KMS-11 (cell line): ENCODE measurements at regions not wholly inside any gene's neighbourhood (a gene's known extent, or its start where the extent isn't known, plus 50 kb on each side); places are given as distances from the start of the nearest gene placed in this dataset.

Source experiments
- H2AFZ ChIP-seq: fragments of 200-600 bp; sonication (generic); 2 replicates; pipeline ENCODE4 v1.6.1; 2016; ENCODE audit warnings: antibody characterized with exemption, mixed run types, low read depth
- H3K27ac ChIP-seq: fragments of 200-600 bp; sonication (generic); 2 replicates; pipeline ENCODE4 v1.6.1; 2016; ENCODE audit warnings: mild to moderate bottlenecking, mixed run types
- H3K27me3 ChIP-seq: fragments of 200-600 bp; sonication (generic); 2 replicates; pipeline ENCODE4 v1.6.1; 2017; ENCODE audit warnings: mild to moderate bottlenecking, low read depth, mixed run types, moderate library complexity; ENCODE audit not compliant: insufficient read depth
- H3K36me3 ChIP-seq: fragments of 200-600 bp; sonication (generic); 2 replicates; pipeline ENCODE4 v1.6.1; 2017; ENCODE audit warnings: mild to moderate bottlenecking, mixed run types; ENCODE audit not compliant: insufficient read depth
- H3K4me1 ChIP-seq: fragments of 200-600 bp; sonication (generic); 2 replicates; pipeline ENCODE4 v1.6.1; 2016; ENCODE audit warnings: mild to moderate bottlenecking, low read depth, mixed run types; ENCODE audit not compliant: poor library complexity, severe bottlenecking
- H3K4me2 ChIP-seq: fragments of 200-600 bp; sonication (generic); 2 replicates; pipeline ENCODE4 v1.7.0; 2016; ENCODE audit warnings: mild to moderate bottlenecking, mixed run types
- H3K4me3 ChIP-seq: fragments of 200-600 bp; sonication (generic); IDR thresholded peaks from 2 replicates; pipeline ENCODE4 v1.6.1; 2017; ENCODE audit warnings: low read depth, low read length, mixed read lengths; ENCODE audit not compliant: insufficient read depth
- H3K79me2 ChIP-seq: fragments of 200-600 bp; sonication (generic); 2 replicates; pipeline ENCODE4 v1.6.1; 2016; ENCODE audit warnings: low read depth, mixed run types; ENCODE audit not compliant: insufficient read depth
- H3K9ac ChIP-seq: fragments of 200-600 bp; sonication (generic); 2 replicates; pipeline ENCODE4 v1.6.1; 2016; ENCODE audit warnings: mild to moderate bottlenecking, mixed run types
- H4K20me1 ChIP-seq: fragments of 200-600 bp; sonication (generic); 2 replicates; pipeline ENCODE4 v1.6.1; 2016; ENCODE audit warnings: mild to moderate bottlenecking, mixed run types; ENCODE audit not compliant: insufficient read depth
- TF ChIP-seq, protein P1 (sequence below): fragments of 200-600 bp; sonication (generic); conservative IDR thresholded peaks from 2 replicates; pipeline ENCODE4 v1.6.1; 2017; ENCODE audit warnings: low read depth, mild to moderate bottlenecking, antibody characterized with exemption, low read length, moderate library complexity, mixed read lengths

DNA sequence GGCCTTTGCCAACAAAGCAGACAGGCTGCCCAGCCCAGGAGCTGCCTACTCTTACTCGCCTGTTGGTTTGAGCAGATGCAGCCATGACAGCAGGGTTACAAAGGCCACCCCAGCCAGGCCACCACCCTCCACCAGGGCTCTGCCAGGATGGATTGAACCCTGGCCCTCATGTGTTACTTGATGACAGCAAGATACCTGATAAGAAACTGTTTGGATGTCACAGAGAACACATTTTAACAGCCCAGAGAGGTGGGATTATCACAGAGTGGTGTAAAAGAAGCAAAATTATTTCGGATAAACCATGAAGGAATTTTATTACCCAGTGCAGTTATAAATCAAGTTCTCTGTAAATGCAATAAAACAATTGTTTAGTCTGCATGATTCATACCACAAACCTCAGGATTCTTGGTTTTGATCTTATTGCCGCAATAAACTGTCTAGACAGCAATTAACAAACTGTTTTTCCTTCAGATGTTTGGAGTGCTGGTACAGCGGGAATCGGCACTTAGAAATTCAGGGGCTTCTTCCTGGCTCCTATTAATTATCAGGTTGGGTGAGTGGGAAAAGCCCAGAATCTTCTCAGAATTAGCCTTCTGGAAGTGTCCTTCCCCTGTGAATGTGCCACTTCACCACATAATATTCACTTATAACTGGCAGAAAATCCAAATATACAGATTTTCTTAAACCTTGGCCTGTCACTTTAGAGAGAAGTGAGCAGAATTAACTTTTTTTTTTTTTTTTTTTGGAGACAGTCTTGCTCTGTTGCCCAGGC is 58.0 kb upstream of the SALL4 start:
- no peak overlapping the region for H2AFZ ChIP-seq
- no peak overlapping the region for H3K4me2 ChIP-seq
- H4K20me1 ChIP-seq, result no peaks in the 10 kb centered on the region
- H3K27me3 ChIP-seq, result no peaks in the 10 kb centered on the region
- H3K4me1 ChIP-seq, result no peaks in the 10 kb centered on the region
- no peaks in the 10 kb centered on the region for H3K36me3 ChIP-seq
- H3K4me3 ChIP-seq, result no peak overlapping the region
- TF ChIP-seq, protein P1, sequence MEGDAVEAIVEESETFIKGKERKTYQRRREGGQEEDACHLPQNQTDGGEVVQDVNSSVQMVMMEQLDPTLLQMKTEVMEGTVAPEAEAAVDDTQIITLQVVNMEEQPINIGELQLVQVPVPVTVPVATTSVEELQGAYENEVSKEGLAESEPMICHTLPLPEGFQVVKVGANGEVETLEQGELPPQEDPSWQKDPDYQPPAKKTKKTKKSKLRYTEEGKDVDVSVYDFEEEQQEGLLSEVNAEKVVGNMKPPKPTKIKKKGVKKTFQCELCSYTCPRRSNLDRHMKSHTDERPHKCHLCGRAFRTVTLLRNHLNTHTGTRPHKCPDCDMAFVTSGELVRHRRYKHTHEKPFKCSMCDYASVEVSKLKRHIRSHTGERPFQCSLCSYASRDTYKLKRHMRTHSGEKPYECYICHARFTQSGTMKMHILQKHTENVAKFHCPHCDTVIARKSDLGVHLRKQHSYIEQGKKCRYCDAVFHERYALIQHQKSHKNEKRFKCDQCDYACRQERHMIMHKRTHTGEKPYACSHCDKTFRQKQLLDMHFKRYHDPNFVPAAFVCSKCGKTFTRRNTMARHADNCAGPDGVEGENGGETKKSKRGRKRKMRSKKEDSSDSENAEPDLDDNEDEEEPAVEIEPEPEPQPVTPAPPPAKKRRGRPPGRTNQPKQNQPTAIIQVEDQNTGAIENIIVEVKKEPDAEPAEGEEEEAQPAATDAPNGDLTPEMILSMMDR, result no peak
- H3K9ac ChIP-seq, result no peak overlapping the region
- H3K79me2 ChIP-seq, result no peaks in the 10 kb centered on the region
- H3K27ac ChIP-seq, result no peak overlapping the region

DNA sequence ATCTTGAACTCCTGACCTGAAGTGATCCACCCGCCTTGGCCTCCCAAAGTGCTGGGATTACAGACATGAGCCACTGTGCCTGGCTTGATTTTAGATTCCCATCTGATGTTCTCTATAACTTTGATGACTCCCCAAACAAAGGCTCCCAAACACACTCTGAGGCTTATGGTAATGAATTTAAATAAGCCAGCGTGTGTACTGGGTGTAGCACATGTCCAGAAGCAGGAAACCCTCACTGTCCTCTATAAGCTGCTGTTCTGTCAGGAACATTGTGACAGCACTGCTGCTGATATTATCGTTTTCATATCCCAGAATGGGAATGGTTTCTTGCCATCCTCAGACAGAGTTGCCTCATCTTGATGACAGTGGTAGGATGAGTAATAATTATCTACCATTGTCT is 54.1 kb upstream of the SALL4 start:
- no peaks in the 10 kb centered on the region for H3K36me3 ChIP-seq
- no peak overlapping the region for H3K4me2 ChIP-seq
- TF ChIP-seq, protein P1, result no peak
- no peak overlapping the region for H2AFZ ChIP-seq
- H4K20me1 ChIP-seq, result no peaks in the 10 kb centered on the region
- H3K4me3 ChIP-seq, result no peak overlapping the region
- no peaks in the 10 kb centered on the region for H3K4me1 ChIP-seq
- H3K79me2 ChIP-seq, result no peaks in the 10 kb centered on the region
- H3K27me3 ChIP-seq, result no peaks in the 10 kb centered on the region
- H3K9ac ChIP-seq, result no peak overlapping the region
- no peak overlapping the region for H3K27ac ChIP-seq

DNA sequence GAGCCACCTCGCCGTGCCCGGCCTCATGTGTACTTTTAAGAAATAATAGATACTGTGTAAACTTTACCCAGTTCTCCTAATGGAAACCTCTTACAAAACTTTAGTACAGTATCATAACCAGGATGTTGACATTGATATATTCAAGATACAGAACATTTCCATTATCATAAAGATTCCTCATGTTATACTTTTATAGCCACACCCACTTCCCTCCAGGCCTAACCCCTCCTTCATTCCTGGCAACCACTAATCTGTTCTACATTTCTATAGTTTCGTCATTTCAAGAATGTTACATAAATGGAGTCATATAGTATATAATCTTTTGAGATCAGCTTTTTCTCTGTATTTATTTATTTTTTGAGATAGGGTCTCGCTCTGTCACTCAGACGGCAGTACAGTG is 52.6 kb upstream of the SALL4 start:
- no peaks in the 10 kb centered on the region for H3K4me1 ChIP-seq
- no peak overlapping the region for H3K27ac ChIP-seq
- H3K36me3 ChIP-seq, result no peaks in the 10 kb centered on the region
- H3K4me3 ChIP-seq, result no peak overlapping the region
- H3K27me3 ChIP-seq, result no peaks in the 10 kb centered on the region
- no peak overlapping the region for H3K9ac ChIP-seq
- H4K20me1 ChIP-seq, result no peaks in the 10 kb centered on the region
- TF ChIP-seq, protein P1, result no peak
- H3K79me2 ChIP-seq, result no peaks in the 10 kb centered on the region
- no peak overlapping the region for H2AFZ ChIP-seq
- H3K4me2 ChIP-seq, result no peak overlapping the region
